ENCODE measurements at regions not wholly inside any gene's neighbourhood (a gene's known extent, or its start where the extent isn't known, plus 50 kb on each side); places are given as distances from the start of the nearest gene placed in this dataset.

DNA sequence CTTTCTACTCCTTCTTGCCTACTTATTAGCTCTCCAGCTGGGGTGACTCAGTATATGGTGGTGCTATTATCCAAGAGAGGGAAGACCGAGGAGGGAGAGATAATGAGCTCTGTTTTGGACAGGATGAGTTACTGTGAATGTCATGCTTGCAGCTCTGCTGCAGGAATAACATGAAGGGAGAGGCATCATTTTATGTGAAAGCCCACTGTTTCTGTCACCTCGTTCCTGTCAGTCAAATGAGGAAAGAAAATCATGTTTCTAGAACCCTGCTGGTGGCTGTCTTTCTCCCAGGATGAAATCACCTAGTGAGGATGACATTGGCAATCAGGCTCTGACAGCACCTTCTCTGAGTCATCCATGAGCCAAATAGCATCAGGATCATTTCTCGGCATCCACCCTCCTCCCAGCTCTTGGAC, 1291.6 kb upstream of the AUTS2 start:
- in situ Hi-C loops (cut with HindIII; ENCODE audit: low pct_unique_long_range_greater_than_20kb, low sequenced_read_pairs) = no loop called here
- DNase-seq (ENCODE audit: low read depth, low spot score) = no peak

DNA sequence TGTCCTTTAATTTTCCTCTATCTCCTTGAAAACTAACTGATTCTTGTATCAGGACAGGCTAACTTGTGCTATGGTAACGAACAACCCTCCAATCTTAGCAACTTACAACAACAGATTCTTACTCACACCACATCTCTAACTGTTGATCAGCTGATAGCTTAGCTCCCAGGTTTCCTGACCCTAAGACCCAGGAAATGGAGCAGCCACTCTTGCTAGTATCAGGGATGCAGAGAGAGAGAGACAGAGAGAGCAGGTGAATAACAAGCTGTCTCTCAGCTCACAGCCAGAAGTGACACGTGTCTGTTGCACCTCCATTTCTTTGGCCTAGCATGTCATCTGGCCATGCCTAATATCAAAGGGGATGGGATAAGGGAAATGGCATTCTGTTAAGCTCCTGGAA, 1289.0 kb upstream of the AUTS2 start:
- no peak for DNase-seq (ENCODE audit: low read depth, low spot score)
- in situ Hi-C loops (cut with HindIII; ENCODE audit: low pct_unique_long_range_greater_than_20kb, low sequenced_read_pairs) = no loop called here

GRCh38 chr7:68309806-68310205, 1288.5 kb upstream of the AUTS2 start:
- no peak for DNase-seq (ENCODE audit: low read depth, low spot score)
- in situ Hi-C loops (cut with HindIII; ENCODE audit: low pct_unique_long_range_greater_than_20kb, low sequenced_read_pairs) = no loop called here

- DNase-seq (ENCODE audit: low read depth, low spot score) = no peak
- in situ Hi-C loops (cut with HindIII; ENCODE audit: low pct_unique_long_range_greater_than_20kb, low sequenced_read_pairs) = no loop called here
Measured at GRCh38 chr7:68311958-68312357, 1286.3 kb upstream of the AUTS2 start.

DNA sequence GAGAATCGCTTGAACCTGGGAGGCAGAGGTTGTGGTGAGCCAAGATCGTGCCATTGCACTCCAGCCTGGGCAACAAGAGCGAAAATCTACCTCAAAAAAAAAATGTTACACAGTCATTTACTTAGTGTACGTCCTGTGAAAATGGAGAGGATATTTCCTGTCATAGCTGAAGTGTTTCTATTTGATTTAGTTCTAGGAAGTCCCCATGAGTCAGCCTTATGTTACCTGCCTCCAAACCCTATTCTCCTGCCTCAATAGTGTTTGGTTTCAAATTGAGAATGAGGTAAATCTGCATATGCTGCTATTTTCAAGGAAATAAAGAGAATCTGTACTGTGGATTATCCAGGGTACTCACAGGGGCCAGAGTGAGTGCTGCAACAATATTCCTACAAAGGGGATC, 1284.5 kb upstream of the AUTS2 start:
- in situ Hi-C loops (cut with HindIII; ENCODE audit: low pct_unique_long_range_greater_than_20kb, low sequenced_read_pairs) = no loop called here
- DNase-seq (ENCODE audit: low read depth, low spot score) = no peak

DNA sequence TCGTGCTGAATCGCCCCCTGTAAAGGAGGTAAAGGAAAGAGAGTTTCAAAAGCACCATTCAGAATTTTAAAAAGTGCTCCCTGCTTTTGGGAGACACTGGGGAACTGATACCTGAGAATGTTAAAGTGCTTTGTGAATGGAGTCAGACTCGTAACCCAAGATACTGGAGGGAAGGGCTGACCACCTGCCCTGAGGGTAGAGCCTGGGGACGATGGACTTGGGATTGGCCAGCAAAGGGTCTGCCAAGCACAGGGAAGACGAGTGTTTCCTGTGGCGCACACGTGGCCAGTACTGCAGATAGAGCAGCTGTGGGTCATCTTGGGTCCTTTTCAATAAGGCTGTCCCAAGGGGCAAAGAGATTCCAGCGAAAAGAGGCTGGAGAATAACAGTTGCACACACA, 1284.1 kb upstream of the AUTS2 start:
- in situ Hi-C loops (cut with HindIII; ENCODE audit: low pct_unique_long_range_greater_than_20kb, low sequenced_read_pairs) = no loop called here
- no peak for DNase-seq (ENCODE audit: low read depth, low spot score)

DNA sequence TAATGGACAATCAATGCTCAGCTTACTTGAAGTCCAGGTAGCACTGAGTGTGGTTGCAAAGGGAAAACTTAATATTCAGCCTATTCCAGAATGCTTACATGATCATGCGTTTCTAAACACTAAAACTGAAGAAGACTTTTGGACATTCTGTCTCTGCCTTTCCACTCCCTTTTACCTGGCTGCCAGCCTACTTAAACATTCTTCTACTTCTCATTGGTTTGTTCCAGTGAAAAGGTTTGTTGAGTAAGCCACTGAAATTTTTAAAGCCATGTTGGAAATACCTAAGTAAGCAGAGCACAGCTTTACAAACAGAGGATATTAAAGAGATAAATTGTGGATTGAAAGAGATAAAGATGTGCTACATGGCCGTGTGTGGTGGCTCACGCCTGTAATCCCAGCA, 1280.8 kb upstream of the AUTS2 start:
- in situ Hi-C loops (cut with HindIII; ENCODE audit: low pct_unique_long_range_greater_than_20kb, low sequenced_read_pairs) = no loop called here
- DNase-seq (ENCODE audit: low read depth, low spot score) = no peak

DNA sequence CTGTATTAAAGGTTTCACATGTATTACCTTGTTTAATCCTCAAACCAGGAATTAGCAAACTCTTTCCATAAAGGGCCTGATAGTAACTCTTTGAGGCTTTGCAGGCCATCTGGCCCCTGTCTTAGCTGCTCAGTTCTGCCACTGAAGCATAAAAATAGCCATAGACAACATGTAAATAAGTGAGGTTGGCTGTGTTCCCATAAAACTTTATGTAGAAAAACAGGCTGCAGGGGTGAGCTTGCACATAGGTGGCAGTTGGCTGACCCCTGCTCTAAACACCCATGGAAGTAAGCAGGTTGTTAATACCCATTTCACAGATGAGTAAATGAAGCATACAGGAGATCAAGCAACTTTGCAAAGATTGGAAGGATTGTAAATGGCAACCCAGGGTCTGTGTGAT, 1279.2 kb upstream of the AUTS2 start:
- in situ Hi-C loops (cut with HindIII; ENCODE audit: low pct_unique_long_range_greater_than_20kb, low sequenced_read_pairs) = no loop called here

DNA sequence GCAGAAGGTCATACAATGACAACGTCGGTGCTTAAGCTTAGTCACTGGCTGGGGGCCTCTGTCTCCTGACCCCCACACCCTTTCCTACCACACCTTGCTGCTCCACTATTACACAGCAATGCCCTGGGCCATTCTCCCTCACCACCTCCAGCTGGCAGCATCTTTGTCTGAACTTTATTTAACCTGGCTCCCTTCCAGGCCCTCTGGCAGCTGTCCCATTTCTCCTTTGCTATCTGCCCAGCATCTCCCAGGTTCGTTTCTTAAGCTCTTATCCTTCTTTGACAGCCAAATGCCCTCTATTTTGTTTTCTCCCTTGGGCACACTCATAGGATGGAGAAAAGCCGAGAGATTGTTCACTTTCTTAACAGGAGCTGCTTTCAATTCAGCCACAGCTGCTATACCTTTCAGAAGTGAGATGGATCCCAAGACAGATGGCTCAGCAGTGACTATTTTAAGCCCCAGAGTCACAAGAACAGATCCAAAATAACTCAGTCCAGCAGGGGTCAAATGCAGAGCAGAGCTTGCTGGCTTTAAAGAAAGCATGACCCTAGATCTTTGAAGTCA, 1277.1 kb upstream of the AUTS2 start:
- in situ Hi-C loops (cut with HindIII; ENCODE audit: low pct_unique_long_range_greater_than_20kb, low sequenced_read_pairs) = no loop called here
- peak; percentile 49 for DNase-seq (ENCODE audit: low read depth, low spot score)

More for the DNA sequence above, 1279.2 kb upstream of the AUTS2 start:
- DNase-seq (ENCODE audit: low read depth, low spot score) = no peak

- in situ Hi-C loops (cut with HindIII; ENCODE audit: low pct_unique_long_range_greater_than_20kb, low sequenced_read_pairs) = no loop called here
- no peak for DNase-seq (ENCODE audit: low read depth, low spot score)
Measured at GRCh38 chr7:68321776-68322496, 1276.3 kb upstream of the AUTS2 start.

DNA sequence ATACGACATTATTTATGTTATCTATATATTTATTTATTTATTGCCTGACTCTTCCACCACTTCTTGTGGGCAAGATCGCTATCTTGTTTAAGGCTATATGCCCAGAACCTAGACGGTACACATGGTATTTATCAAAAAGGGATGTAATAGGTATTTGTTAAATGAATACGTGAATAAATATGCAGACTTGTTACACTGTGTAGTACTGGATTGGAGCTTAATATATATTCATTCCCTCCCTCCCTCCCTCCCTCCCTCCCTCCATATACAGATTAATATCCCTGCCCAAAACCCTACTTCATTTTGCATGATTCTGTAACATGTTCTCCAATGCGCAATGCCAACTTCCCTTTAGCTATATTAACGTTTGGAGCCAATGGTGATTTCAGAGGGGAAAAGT, 1273.7 kb upstream of the AUTS2 start:
- in situ Hi-C loops (cut with HindIII; ENCODE audit: low pct_unique_long_range_greater_than_20kb, low sequenced_read_pairs) = no loop called here
- no peak for DNase-seq (ENCODE audit: low read depth, low spot score)

DNA sequence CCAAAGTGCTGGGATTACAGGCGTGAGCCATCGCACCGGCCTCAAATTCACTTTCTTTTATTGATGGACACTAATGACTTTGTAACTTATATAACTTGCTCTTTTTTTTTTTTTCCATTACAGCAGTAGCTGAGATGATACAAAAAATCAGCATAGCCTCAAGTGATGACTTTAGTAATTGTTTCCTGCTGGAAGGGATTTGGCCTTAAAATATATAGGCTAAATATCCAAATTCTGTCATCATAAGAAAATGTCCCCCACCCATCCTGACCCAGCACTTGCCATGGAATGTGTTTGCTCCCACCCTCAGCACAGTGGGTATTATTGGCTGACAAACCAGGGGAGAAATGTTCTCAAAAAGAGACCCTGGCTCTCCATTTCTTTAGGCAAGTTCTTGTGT, 1264.1 kb upstream of the AUTS2 start:
- DNase-seq (ENCODE audit: low read depth, low spot score) = no peak
- in situ Hi-C loops (cut with HindIII; ENCODE audit: low pct_unique_long_range_greater_than_20kb, low sequenced_read_pairs) = no loop called here

DNA sequence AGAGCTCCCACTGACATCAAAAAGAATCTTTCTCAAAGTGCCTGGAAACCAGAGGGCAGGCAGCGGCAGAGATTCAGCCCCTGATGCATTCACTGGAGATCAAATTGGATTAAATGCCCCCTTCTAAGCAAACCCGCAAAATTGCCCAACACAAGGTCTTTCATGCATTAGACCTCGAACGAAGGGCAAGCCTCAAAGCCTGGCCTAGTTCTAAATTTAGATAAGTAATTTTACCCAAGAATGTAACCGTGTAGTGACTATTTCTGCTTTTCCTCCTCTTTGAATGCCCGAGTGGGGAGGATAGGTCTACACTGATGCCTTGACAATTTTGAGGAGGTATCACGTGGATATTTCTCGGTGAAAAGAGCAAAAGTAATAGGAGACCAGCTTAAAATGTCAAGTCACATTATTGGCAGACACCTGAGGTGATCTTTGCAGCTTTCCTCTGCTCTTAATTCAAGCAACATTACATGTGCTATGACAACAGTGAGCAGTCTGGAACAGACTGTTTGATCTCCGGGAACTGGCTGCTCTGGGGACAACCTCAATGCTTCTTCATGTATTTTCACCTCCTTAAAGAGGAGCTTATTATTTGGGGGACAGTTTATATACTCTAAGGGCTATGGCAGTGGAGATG, 1263.5 kb upstream of the AUTS2 start:
- in situ Hi-C loops (cut with HindIII; ENCODE audit: low pct_unique_long_range_greater_than_20kb, low sequenced_read_pairs) = no loop called here
- no peak for DNase-seq (ENCODE audit: low read depth, low spot score)

GRCh38 chr7:68336594-68336993, 1261.7 kb upstream of the AUTS2 start:
- no peak for DNase-seq (ENCODE audit: low read depth, low spot score)
- in situ Hi-C loops (cut with HindIII; ENCODE audit: low pct_unique_long_range_greater_than_20kb, low sequenced_read_pairs) = no loop called here

- in situ Hi-C loops (cut with HindIII; ENCODE audit: low pct_unique_long_range_greater_than_20kb, low sequenced_read_pairs) = no loop called here
- no peak for DNase-seq (ENCODE audit: low read depth, low spot score)
Measured at GRCh38 chr7:68348401-68348800, 1249.9 kb upstream of the AUTS2 start.

DNA sequence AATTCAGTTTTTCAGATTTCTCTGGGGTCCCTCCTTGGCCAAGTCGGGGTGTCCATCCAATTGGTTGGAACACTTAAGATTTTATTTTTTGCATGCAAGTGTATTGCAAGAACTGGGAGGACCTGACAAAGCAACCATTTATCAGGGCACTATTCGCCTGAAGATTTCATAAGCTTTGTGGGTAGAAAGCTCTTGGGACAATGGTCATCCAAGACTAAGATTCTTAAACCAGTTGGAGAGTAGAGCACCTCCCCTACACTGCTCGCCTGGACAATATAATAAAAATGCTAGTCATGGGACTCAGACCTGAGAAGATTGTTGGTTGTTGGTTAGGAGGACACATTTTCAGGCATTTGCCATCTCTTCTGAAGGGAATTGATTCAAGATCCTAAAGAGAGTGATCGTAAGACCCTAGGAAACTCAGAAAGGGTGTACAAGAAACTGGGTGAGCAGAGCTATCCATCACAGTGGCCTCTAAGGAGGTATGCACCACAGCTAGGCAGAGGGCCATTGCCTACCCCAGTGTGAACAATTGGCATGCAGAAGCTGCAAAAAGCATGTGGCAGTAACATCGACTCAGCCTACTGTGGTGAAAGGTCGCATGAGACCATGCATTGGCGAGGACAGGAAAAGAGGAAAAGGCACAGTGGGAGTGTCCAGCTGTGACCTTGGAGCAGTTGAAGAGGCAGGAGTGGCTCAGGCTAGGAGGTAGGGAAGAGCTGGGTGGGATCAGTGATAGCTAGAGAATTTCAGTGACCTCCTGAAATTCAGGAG, 1235.3 kb upstream of the AUTS2 start:
- no peak for DNase-seq (ENCODE audit: low read depth, low spot score)
- in situ Hi-C loops (cut with HindIII; ENCODE audit: low pct_unique_long_range_greater_than_20kb, low sequenced_read_pairs) = no loop called here

- no peak for DNase-seq (ENCODE audit: low read depth, low spot score)
- in situ Hi-C loops (cut with HindIII; ENCODE audit: low pct_unique_long_range_greater_than_20kb, low sequenced_read_pairs) = no loop called here
Measured at GRCh38 chr7:68364886-68365625, 1233.2 kb upstream of the AUTS2 start.

GRCh38 chr7:68371985-68372384, 1226.3 kb upstream of the AUTS2 start:
- in situ Hi-C loops (cut with HindIII; ENCODE audit: low pct_unique_long_range_greater_than_20kb, low sequenced_read_pairs) = no loop called here
- DNase-seq (ENCODE audit: low read depth, low spot score) = no peak
